ENCODE measurements at regions not wholly inside any gene's neighbourhood (a gene's known extent, or its start where the extent isn't known, plus 50 kb on each side); places are given as distances from the start of the nearest gene placed in this dataset.

DNA sequence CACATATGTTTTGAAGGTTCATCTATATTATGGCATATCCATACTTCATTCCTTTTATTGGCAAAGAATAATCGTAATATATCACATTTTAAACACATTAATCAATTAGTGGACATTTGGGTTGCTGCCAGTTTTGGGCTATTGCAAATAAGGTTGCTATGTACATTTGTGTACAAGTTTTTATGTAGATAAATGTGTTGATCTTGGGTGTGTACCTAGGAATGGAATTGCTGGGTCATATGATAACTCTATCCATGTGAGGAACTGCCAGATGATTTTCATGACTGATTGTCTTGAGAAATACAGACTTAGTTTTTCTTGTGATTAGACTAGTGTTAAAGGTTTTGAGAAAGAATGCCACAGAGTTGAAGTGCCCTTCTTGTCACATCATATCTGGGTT lies 99.2 kb upstream of the RAB40AL start:
- no peak for TF ChIP-seq CTCF (conservative IDR thresholded peaks at IDR 0.05; ENCODE audit: low read depth, low read length)
- no peak overlapping the region for H3K4me3 ChIP-seq (ENCODE audit: low read depth, low read length)
- no peak for DNase-seq (ENCODE audit: low read depth)

- DNase-seq (ENCODE audit: low read depth) = peak; percentile 31
Measured at GRCh38 chrX:102840871-102841705, 96.0 kb upstream of the RAB40AL start.

GRCh38 chrX:102841706-102842003 lies 95.4 kb upstream of the RAB40AL start:
- DNase-seq (ENCODE audit: low read depth) = no peak
- no peak for TF ChIP-seq CTCF (conservative IDR thresholded peaks at IDR 0.05; ENCODE audit: low read depth, low read length)
- H3K4me3 ChIP-seq (ENCODE audit: low read depth, low read length) = no peak overlapping the region

More at GRCh38 chrX:102840871-102841705, 96.0 kb upstream of the RAB40AL start:
- TF ChIP-seq CTCF (conservative IDR thresholded peaks at IDR 0.05; ENCODE audit: low read depth, low read length) = peak; percentile 23
- H3K4me3 ChIP-seq (ENCODE audit: low read depth, low read length) = no peak overlapping the region

- DNase-seq (ENCODE audit: low read depth) = no peak
- H3K4me3 ChIP-seq (ENCODE audit: low read depth, low read length) = no peak overlapping the region
- TF ChIP-seq CTCF (conservative IDR thresholded peaks at IDR 0.05; ENCODE audit: low read depth, low read length) = no peak
Measured at GRCh38 chrX:102845020-102845419, 92.1 kb upstream of the RAB40AL start.

DNA sequence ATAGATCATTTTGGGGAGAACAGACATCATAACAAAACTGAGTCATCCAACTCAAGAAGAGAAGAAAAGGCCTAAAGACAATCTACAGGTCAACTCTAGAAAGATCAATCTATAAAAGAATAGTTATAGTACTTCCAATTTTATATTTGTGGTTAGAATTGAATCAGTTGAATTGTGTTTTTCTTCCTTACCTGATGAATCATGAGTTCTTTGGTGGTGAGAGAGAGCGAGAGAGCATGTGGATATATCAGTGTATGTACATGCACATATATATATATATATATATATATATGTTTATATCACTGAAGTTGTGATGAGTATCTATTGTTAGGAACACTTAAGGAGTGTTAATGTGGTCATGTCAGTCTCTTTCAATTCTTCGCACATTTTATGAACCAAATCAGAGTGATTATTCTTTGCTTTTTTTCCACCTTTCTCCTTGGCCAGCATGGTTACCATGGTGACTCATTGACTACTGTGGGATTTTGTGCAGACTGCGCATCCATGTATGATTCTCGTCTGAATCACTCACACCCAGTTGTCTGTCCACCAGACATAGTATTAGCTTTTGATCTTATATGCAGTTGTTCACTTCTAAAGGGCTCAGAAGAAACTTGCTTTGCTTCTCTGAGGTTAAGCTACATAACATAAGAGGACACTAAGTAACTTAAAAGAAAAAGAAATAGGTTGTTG lies 90.4 kb upstream of the RAB40AL start:
- DNase-seq (ENCODE audit: low read depth) = peak; percentile 53

DNA sequence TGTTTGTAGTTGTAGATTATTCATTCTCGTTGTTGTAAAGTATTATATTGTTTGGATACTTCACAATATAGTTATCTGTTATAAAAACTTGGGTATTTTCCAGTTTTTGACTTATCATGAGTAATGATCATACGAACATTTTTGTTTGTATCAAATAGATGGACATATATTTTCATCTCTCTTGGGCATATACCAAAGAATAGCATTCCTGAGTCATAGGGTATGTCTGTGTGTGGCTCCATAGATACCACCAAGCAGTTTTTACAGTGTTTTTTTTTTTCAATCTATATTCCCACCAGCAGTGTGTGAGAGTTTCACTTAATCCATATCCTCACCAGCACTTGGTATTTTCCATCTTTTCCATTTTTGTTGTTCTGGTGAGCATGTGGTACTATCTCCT lies 89.7 kb upstream of the RAB40AL start:
- no peak for DNase-seq (ENCODE audit: low read depth)
- no peak overlapping the region for H3K4me3 ChIP-seq (ENCODE audit: low read depth, low read length)
- TF ChIP-seq CTCF (conservative IDR thresholded peaks at IDR 0.05; ENCODE audit: low read depth, low read length) = no peak

More for the DNA sequence above, 90.4 kb upstream of the RAB40AL start:
- no peak for TF ChIP-seq CTCF (conservative IDR thresholded peaks at IDR 0.05; ENCODE audit: low read depth, low read length)
- H3K4me3 ChIP-seq (ENCODE audit: low read depth, low read length) = no peak overlapping the region

Data from choroid plexus epithelial cell (primary cell).